Middle frontal gyrus (tissue), 1 donor: ENCODE measurements at regions not wholly inside any gene's neighbourhood (a gene's known extent, or its start where the extent isn't known, plus 50 kb on each side); places are given as distances from the start of the nearest gene placed in this dataset.
"Not testable (repeated sequence)": the region's sequence is repeated elsewhere in the genome, so short reads cannot be mapped to it uniquely, and the experiment has no call there.

ENCODE experiments used
- DNase-seq: peaks from one replicate; pipeline ENCODE4 v3.0.0-alpha.2; 2015; ENCODE audit warnings: low spot score; ENCODE audit errors: extremely low spot score

DNA sequence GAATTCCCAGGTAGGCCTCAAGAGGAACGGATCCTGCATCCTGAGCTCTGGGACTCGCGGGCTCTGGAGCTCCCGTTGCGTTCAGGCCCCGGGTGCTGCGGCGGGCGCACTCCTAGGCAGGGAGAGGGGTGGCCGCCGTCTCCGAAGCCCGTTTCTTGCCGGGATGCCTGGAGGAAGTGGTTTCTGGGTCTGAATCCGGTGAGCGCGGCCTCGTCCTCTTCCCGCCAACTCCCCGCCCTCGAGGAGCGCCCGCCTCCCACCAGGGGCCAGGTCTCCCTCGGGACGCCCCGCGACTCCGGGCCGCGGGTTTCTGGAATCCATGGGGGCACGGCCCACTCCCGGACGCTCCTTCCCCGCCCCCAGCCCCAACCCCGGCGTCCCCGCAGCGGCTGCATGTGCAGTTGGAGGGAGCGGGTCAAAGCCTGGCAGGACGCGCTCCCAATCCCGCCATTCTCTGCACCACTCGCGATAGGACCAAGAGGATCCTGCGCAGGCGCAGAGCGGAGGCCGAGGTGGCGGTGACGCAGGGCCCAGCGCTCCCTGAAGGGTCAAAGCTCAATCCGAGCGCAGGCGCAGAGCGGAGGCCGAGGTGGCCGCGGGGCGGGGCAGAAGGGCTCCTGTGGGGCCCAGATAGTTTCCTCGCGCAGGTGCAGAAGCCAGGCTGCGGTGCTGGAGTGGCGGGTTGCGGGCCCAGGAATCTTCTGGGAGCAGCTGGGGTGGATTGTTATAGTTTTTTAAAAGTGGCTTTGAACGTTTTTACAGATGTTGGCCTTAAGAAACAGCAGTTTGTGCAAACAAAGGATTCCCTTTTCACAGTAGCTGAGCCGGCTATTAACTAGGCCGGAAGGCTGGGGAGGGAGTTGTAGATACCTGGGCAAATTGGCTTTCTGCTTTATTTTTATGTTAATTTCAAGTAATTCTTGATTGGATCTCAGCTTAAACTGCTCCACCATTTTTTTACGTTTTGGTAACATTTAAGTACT, 796.4 kb downstream of the AACS start:
- DNase-seq: no peak

DNA sequence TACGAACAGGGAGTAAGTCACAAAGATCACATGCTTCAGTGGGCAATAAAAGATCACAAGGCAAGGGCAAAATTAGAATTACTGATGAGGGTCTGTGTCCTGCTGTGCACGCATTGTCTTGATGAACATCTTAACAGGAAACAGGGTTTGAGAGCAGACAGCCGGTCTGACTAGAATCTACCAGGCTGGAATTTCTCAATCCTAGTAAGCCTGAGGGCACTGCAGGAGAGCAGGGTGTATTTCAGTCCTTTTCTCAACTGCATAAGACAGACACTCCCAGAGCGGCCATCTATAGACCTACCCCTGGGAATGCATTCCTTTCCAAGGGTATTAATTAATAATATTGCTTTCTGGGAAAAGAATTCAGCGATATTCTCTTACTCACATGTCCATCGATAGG, 800.0 kb downstream of the AACS start:
- not testable (repeated sequence) for DNase-seq

DNA sequence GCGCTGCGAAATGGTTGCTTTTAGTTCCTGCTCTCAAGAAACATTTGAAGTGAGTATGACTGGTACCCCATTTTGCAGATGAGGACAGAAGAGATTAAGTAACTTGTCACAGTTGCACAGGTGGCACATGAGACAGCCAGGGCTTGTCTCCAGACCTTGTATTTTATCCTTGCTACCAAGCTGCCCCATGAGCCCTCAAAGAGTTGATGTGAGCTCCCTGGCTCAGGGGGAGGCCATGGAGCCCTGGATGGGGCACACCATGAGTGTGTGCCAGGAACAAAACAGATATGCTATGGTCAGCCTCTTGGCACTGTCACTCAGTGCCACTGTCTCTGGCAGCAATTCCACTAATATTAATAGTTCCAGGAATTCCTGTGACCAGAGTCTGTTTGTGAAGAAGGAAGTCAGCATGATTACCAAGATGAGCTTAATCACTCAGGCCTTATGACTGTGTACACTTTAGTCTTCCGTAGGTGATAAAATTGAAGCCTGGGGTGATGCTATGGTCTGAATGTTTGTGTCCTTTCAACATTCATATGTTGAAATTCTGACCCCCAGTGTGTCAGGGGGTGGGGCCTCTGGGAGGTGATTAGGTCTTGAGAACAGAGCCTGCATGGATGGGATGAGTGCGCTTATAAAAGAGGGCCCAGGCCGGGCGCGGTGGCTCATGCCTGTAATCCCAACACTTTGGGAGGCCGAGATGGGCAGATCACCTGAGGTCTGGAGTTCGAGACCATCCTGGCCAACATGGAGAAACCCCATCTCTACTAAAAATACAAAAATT, 806.8 kb downstream of the AACS start:
- DNase-seq: no peak

DNA sequence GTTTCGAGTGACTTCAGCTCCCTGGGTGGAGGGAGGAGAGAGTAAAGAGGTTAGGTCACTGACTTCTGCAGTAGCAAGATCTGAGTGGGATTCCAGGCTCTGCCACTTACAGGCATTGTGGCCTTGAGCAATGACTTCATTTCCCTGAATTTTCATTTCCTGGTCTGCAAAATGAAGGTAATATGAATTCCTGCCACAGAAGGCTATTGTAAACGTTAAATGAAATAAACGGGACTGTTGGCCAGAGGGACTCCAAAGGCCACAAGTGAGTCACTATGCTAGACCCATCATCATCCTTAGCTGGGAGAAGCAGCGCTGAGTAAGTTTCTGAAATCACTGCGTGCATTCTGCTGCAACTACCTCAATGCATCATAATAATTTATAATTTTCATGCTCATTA, 807.8 kb downstream of the AACS start:
- DNase-seq: no peak

DNA sequence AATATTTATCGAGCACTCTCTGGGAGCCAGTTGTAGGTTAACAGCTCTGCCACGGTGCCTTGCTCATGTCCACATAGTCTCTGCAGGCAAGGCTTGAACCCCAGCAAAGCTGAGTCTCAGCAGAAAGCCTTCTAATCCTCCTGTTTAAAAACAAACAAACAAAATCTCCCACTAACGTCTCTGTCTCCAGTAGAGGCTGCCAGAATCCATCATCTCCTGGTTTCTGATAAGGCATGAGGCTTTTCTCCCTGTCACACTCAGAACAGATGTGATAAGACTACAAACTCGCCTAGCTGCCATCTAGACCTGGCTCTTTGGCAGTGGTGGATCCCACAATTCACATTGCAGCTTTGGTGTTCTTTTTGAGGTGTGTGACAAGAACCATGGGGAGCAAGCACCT, 813.2 kb downstream of the AACS start:
- DNase-seq: no peak

DNA sequence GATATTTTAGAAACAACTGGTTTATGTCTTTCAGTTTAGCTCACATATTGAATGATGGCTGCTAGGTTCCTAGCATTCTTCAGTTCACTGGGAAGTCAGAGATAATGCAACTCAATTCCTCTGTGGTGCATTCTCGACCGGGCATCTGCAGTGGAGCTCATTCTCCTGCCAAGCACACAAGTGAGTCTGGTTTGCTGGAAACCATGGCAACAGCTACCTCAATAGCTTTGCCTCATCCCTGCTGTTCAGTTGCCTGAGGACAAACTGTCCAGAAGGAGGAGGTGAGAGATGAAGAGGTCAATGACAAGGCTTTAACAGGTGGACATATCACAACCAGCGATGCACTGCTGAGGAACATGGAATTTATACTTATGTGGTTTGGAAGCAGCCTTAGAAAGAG, 816.9 kb downstream of the AACS start:
- peak; percentile 37 for DNase-seq

DNA sequence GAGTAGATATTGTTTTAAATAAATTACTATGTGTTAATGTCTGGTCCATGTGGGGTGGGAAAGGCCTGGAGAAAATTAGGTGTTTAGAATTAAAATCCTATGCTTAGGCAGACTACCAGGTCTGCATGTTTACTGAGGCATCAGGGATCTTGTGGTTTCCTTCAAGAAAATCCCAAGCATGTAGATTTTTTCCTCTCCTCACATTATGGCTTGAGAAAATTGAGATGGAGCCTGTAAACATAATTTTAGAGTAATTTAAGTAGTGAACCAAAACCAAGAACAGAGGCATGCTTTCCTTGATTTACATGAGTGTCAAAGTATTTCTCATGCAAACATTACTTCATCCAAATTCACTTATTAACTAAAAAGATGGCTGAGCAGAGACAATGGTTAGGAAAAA, 823.7 kb downstream of the AACS start:
- no peak for DNase-seq

DNA sequence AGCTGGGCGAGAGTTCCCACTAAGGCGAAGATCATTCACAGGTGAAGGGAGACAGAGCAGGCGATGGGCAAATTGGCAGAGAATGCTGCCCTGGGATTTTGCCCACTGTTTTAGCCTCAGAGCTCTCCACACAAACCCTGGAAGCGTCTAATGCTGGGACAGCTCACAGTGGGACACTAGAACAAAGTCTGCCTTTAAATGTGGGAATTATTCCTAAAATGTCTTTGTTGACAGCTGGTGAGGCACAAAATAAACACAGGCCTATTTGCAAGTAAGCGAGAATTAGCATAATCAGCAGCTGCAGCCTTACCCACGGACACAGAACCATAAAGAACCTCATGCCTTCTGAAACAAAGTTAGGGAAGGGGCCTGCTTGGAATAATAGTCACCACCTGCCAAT, 824.5 kb downstream of the AACS start:
- peak; percentile 8 for DNase-seq

DNA sequence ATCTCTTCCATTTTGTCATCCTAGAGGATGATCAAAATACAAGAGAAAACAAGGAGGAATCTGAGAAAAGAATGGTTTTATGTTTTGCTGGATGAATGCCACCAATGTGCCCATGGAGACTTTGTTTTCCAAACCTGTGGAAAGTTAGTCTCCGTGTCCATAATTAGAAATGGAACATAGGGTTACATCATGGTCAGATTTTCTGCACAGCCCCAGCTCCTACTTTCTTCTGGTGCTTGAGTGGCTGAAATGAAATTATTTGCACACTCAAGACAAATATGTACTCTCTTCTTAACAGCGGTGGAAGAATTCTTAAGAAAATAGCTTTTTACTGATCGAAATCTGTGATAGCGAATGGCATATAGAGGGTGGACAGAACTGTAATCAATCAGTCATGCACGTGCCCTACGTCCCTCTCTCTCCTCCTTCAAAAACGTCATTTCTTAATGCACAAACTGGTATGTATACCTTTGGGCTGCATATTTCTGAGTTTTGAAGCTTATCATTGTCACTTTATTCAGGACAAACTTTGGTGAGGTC, 825.2 kb downstream of the AACS start:
- no peak for DNase-seq

DNA sequence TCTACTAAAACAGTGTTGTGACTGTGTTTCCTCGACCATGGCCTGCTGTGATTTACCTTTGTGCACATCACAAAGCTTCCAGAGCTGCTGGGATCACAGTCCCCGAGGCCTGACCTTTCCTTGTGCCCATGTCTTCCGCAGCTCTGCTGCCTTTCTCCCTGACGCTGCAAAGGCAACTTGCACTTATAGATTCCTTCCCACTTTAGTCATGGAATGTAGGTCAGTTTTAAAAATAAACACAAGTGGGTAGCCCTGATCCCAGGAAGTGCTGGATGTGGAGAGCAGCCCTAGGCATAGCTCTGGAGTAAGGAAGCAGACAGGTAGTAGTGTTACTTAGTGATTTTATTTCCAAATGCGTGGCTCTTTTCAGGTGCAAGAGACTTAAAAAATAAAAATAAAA, 825.7 kb downstream of the AACS start:
- DNase-seq: no peak

DNA sequence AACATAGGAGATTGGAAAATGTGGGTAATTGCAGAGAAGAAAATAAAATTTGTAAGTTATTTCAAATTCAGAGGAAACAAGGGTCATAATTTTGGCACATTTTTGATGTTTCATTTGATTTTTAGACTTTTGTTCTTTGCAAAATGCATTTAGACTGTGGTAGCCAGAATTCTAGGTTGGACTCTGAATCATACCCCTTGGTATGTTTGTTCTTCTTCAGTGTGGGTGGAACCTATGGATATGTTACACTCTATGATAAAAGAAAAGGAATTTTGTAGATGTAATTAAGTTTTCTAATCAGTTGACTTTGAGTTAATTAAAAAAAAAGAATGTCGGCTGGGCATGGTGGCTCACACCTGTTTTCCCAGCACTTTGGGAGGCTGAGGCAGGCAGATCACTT, 827.0 kb downstream of the AACS start:
- no peak for DNase-seq

DNA sequence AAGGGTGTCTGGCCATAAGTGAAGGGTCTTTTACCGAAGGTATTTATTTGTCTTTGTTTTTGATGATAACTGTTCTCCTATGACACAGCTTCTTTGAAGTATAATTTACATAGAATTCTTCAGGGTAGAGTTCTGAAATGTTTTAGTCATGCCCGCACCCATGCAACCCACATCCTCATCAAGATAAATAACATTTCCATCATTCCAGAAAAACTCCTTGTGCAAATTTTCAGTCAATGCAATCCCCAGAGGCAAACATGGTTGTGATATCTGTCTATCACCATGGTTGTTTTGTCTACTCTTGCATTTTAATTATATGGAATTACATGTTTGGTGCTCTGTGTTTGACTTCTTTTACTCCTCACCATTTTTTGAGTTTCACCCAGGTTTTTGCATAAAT, 837.8 kb downstream of the AACS start:
- no peak for DNase-seq

DNA sequence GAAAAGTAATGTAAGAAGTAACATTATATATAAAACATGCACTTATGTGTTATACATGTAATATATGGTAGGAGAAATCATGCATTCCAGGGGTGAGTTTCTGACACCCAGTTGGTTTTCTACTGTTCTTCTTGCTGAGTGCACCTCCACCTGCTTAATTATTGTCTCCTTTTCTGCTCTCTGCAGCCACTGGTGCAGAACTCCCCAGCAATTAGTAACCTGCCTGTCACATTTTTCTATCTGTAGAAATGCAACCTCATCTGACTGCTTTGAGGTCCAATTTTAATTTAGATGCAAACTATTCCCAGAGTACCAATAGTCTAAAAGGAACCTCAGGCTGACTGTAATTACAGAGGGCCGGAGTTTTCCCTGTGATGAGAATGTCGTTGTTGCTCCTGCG, 842.1 kb downstream of the AACS start:
- no peak for DNase-seq

DNA sequence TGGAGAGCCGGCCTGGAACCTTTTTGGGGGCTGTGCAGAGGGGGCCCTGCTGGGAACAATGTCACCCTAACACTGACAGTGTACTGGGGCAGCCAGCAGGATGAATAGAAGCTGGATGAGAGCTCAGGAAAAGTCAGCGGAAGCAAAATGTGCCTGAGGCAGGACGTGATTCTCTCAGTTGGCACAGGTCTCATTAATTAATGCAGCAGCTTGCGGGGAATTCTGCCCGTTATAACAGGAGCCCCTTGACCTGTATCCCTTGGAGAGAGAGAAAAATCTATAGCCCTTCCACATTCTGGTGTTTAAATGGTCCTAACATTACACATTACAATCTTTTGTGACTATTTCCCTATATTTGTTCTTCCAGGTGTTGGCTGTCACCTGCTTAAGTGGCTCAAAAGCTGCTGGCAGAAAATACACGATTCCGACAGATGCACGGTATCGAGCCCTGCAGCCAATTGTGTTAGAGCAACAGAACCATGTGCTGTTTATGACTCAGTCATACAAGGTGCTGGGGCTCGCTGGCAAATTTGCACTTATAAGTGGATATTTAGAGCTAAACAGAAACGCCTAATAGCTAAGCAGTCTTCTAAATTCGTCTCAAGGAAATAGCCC, 854.7 kb downstream of the AACS start:
- no peak for DNase-seq

DNA sequence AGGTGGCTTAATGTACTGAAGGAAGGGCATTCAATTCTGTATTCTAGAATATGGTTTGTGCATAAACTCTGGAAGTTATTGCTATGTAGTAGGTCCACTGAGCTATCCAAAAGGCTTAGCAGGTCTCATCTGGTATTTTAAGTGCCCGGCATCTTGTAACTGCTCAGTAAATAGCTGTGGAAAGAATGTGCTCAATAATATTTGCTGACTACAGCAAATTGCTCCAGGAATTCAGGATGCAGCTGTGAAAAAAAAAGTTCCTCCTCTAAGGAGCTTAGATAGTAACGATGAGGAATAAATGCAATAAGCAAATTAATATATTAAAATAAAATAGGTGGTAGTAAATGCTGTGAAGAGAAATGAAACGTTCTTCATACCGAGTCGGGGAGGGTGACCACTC, 857.1 kb downstream of the AACS start:
- DNase-seq: no peak

DNA sequence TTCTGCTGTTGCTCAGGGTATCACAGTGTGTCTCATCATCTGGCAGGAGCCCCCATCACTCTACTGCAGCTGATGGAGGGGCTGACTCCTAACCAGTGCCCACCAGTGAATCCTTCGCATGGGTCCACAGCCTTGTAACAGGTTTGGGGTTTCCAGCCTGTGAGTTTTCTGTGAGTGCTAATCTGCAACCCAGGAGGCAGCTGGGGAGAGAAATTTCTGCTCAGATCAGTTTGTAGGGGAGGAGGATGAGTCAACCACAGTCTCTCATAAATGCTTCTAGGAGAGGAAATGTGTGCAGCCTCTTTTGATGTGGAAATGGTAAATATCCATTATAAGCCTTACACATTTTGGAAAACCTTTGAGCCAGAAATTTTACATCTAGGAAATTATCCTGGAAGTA, 871.3 kb downstream of the AACS start:
- no peak for DNase-seq

DNA sequence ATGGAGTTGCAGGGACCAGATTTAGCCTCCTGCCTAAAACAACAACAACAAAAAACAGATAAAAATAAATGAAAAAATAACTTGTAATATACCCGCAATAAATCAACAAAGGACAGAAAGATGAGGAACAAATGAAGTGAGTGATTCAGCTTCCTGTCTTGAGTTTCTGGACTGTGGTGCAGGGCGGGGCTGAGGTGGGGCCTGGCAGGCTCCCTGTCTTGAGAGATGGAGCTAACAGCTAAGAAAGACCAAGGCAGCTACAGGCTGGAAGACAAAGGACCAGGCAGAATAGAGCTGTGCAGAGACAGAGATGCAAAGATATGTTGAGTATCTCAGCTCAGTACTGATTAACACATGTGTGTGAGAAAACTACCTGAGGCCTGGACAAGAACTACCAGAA, 879.2 kb downstream of the AACS start:
- DNase-seq: no peak

DNA sequence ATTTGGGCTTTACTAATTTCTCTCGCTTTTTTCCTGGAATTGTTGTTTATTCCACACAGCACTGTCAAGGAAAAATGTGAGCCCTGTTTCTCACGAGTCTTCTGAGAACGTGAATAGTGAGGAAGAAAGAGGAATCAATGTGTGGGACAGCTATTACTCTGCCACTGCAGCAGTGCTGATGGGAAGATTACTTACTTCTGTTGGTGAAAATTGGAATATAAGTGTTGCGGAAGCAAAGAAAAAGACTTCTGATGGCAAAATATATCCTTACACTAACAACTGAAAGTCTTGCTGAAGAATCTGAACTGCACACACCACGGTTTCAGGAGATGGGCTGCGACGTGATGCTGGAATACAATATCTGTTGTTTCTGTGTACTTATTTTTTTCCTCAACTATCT, 884.2 kb downstream of the AACS start:
- DNase-seq: no peak

DNA sequence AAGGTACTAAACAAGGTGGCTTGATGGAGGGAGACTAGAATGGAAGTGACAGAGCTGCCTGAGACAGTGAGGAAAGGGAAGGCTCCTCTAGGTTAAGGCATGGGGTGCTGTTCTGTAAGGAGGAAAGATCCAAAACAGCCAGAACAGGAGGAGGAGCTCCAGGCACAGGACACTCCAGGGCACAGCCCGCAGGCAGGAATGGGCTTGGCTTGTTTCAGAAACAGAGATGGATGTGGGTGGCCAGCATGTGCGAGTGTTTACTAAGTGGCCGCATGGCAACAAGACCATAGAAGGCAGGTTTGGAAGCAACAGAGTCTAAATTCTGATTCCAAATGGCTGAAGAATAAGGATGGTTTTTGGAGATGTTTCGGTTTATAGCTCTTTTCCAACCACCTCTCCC, 889.1 kb downstream of the AACS start:
- no peak for DNase-seq

DNA sequence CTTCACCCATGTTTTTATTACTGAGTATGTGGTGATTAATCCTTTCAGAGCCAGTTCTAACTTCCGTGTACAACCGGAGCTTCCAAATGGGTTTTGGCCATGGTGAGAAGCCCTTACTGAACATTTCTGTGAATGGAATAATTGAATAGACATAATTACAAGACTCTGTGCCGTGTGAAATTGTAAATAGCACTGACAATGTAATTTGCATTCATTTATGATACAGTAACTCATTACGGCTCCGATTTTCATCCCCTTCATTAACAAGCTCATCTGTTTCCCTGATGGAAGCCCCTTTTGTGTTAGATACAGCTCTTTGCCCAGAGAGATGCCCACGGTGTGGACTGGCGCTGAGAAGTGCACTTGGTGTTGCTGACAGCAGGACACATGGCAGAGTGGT, 891.0 kb downstream of the AACS start:
- DNase-seq: no peak

DNA sequence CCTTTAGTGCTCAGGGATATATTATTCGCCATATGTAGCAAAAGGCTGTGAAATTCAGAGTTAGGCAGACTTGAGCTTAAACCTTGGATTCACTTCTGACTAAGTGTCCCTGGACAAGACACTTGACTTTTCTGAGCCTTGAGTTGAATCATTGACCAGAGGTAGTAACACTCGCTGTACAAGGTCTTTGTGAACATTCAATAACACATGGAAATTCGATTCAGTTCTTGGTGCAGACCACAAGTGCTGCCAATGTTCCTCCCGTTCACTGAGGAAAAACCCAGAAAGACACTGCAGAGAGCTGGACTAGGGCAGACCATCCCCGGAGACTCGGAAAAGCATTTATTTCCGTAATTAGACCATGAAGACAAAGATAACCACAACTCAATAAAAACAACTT, 901.4 kb downstream of the AACS start:
- DNase-seq: no peak

DNA sequence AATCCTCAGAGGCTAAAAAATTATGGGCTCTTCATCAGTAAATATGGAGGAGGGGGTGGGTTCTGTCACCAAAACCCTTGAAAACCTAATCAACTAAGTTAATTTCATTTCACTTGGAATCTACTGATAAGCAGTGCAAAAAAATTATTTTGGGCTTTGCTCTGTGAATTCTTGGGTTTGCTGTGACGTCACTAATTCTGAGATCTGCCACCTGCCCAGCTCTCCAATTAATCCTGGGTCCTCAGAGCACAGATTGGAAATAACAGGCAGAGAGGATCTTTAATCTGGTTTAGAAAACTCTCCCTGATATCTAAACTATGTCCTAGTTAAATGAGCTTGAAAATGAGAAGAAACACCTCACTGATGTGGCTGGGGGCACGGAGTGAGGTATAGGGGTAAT, 903.2 kb downstream of the AACS start:
- no peak for DNase-seq
